GM23338 (cell line): ENCODE measurements at regions not wholly inside any gene's neighbourhood (a gene's known extent, or its start where the extent isn't known, plus 50 kb on each side); places are given as distances from the start of the nearest gene placed in this dataset.

Experiments
- ATAC-seq: fragments of 200-7000 bp; cut with Tn5 transposase; 3 replicates; pipeline ENCODE4 v1.9.1; 2020
- DNase-seq: peaks from one replicate; pipeline ENCODE4 v3.0.0-alpha.2; 2015; ENCODE audit warnings: low spot score
- H2AFZ ChIP-seq: fragments of 200-600 bp; sonication (generic); 2 replicates; pipeline ENCODE4 v1.8.0; 2016; ENCODE audit warnings: antibody characterized with exemption, mild to moderate bottlenecking, moderate library complexity
- H3F3A ChIP-seq: fragments of 200-600 bp; sonication (generic); replicated peaks from 2 replicates; pipeline ENCODE4 v1.8.0; 2017; ENCODE audit warnings: antibody characterized with exemption, mixed run types, low read depth
- H3K27ac ChIP-seq: fragments of 200-600 bp; sonication (generic); 2 replicates; pipeline ENCODE4 v1.6.1; 2016; ENCODE audit warnings: low read depth
- H3K27me3 ChIP-seq: fragments of 200-600 bp; sonication (generic); 2 replicates; pipeline ENCODE4 v1.8.0; 2016; ENCODE audit warnings: mild to moderate bottlenecking, mixed run types, moderate library complexity; ENCODE audit not compliant: insufficient read depth
- H3K36me3 ChIP-seq: fragments of 200-600 bp; sonication (generic); 2 replicates; pipeline ENCODE4 v1.8.0; 2016; ENCODE audit warnings: mild to moderate bottlenecking; ENCODE audit not compliant: insufficient read depth
- H3K4me1 ChIP-seq: fragments of 200-600 bp; sonication (generic); 2 replicates; pipeline ENCODE4 v1.8.0; 2016; ENCODE audit warnings: mild to moderate bottlenecking, moderate library complexity; ENCODE audit not compliant: insufficient read depth
- H3K4me2 ChIP-seq: fragments of 200-600 bp; sonication (generic); 2 replicates; pipeline ENCODE4 v1.7.1; 2017; ENCODE audit warnings: mixed run types
- H3K4me3 ChIP-seq: fragments of 200-600 bp; sonication (generic); 2 replicates; pipeline ENCODE4 v1.6.1; 2016; ENCODE audit warnings: mixed run types
- H3K79me2 ChIP-seq: fragments of 200-600 bp; sonication (generic); replicated peaks from 2 replicates; pipeline ENCODE4 v1.8.0; 2017; ENCODE audit warnings: mild to moderate bottlenecking; ENCODE audit not compliant: insufficient read depth
- H3K9me2 ChIP-seq: fragments of 200-600 bp; sonication (generic); 2 replicates; pipeline ENCODE4 v1.8.0; 2017; ENCODE audit not compliant: insufficient read depth
- H4K20me1 ChIP-seq: fragments of 200-600 bp; sonication (generic); replicated peaks from 2 replicates; pipeline ENCODE4 v1.8.0; 2017; ENCODE audit warnings: mild to moderate bottlenecking; ENCODE audit not compliant: insufficient read depth
- H3K27ac Mint-ChIP-seq: 2 replicates; pipeline ENCODE4 v1.8.0; 2020; ENCODE audit warnings: inconsistent platforms, mild to moderate bottlenecking, moderate library complexity, mixed read lengths
- H3K27me3 Mint-ChIP-seq: 3 replicates; pipeline ENCODE4 v1.8.0; 2022; ENCODE audit warnings: low read depth, mild to moderate bottlenecking, moderate library complexity, mixed read lengths, inconsistent platforms; ENCODE audit not compliant: insufficient read depth, poor library complexity
- H3K36me3 Mint-ChIP-seq: 3 replicates; pipeline ENCODE4 v1.8.0; 2021; ENCODE audit warnings: low read depth, mild to moderate bottlenecking, inconsistent platforms, moderate library complexity, mixed read lengths
- H3K4me1 Mint-ChIP-seq: 3 replicates; pipeline ENCODE4 v1.8.0; 2020; ENCODE audit warnings: mild to moderate bottlenecking, inconsistent platforms, mixed read lengths
- H3K4me3 Mint-ChIP-seq: 3 replicates; pipeline ENCODE4 v1.8.0; 2021; ENCODE audit warnings: moderate library complexity, mild to moderate bottlenecking, inconsistent platforms, mixed read lengths
- H3K9me3 Mint-ChIP-seq: 3 replicates; pipeline ENCODE4 v1.8.0; 2020; ENCODE audit warnings: moderate library complexity, mild to moderate bottlenecking, inconsistent platforms, mixed read lengths
- CTCF ChIP-seq, 2 experiments: fragments of 200-600 bp in 1 of 2; sonication (generic) in 1 of 2; conservative IDR thresholded peaks; 2 replicates each; pipeline versions ENCODE4 v1.5.1 to v1.6.1; 2016 to 2017; ENCODE audit warnings: antibody characterized with exemption in 2 of 2, low read depth in 2 of 2, mild to moderate bottlenecking in 2 of 2, moderate library complexity in 1 of 2
- ETS1 ChIP-seq: IDR thresholded peaks from 2 replicates; pipeline ENCODE4 v1.6.1; 2016; ENCODE audit warnings: antibody characterized with exemption
- EZH2phosphoT487 ChIP-seq: fragments of 200-600 bp; sonication (generic); IDR thresholded peaks from one replicate; pipeline ENCODE4 v1.8.1; 2018; ENCODE audit warnings: antibody characterized with exemption; ENCODE audit not compliant: unreplicated experiment
- JUNB ChIP-seq: IDR thresholded peaks from one replicate; pipeline ENCODE4 v1.6.1; 2016; ENCODE audit warnings: antibody characterized with exemption; ENCODE audit not compliant: unreplicated experiment
- NANOG ChIP-seq: IDR thresholded peaks from 2 replicates; pipeline ENCODE4 v1.6.1; 2016; ENCODE audit warnings: antibody characterized with exemption, borderline replicate concordance
- REST ChIP-seq: IDR thresholded peaks from one replicate; pipeline ENCODE4 v1.6.1; 2018; ENCODE audit warnings: antibody characterized with exemption; ENCODE audit not compliant: unreplicated experiment
- ZNF331 ChIP-seq: fragments of 250-450 bp; sonication (Bioruptor Pico); IDR thresholded peaks from 2 replicates; pipeline ENCODE4 v1.5.0; 2020; ENCODE audit warnings: low read depth, mild to moderate bottlenecking, moderate library complexity
- ZNF462 ChIP-seq: fragments of 250-450 bp; sonication (Bioruptor Pico); IDR thresholded peaks from 2 replicates; pipeline ENCODE4 v1.5.0; 2020; ENCODE audit warnings: mild to moderate bottlenecking, moderate library complexity

DNA sequence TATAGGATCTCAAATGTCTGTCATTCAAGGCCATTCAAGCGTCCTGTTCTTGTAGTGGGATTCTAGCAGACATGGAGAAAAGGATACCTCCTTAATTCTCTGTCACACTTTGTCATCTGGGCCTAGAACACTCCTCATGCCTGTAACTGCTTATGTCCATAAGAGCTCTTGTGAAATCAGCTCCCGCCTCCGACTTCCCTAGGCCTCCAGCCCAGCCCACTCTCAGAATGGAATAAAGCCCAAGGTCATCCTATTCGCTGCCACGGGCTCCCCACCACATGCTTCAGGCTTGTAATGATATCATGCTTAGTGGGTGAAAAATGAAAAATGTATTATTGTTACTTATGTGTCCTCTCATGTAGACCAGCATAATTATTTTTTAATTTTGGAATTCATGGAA is 632.5 kb downstream of the ISL1 start:
- Mint-ChIP-seq H3K27ac (no peak overlapping the region), H3K4me1 (peaks cover 12% of the 10 kb centered on the region), H3K36me3 (no peaks in the 10 kb centered on the region), H3K4me3 (no peak overlapping the region), H3K9me3 (no peaks in the 10 kb centered on the region; the same call in 2 of the 3 replicates), H3K27me3 (no peaks in the 10 kb centered on the region)
- ATAC-seq = no peak
- Histone ChIP-seq H3K4me2 (no peak overlapping the region), H3K36me3 (no peaks in the 10 kb centered on the region), H3K27ac (no peak overlapping the region), H3K4me1 (peaks cover 8% of the 10 kb centered on the region; the same call in 1 of the 2 replicates), H3F3A (no peaks in the 10 kb centered on the region), H3K4me3 (no peak overlapping the region), H2AFZ (no peak overlapping the region), H4K20me1 (no peaks in the 10 kb centered on the region), H3K27me3 (no peaks in the 10 kb centered on the region), H3K79me2 (no peaks in the 10 kb centered on the region), H3K9me2 (no peaks in the 10 kb centered on the region)
- no peak for DNase-seq
- TF ChIP-seq ZNF462 (CRISPR knock-in tag) (no peak), ZNF331 (no peak), JUNB (no peak), ETS1 (no peak), REST (no peak), CTCF (conservative IDR thresholded peaks at IDR 0.05; ENCODE audit: low read depth in 2 of 2) (no peak), NANOG (no peak), EZH2phosphoT487 (no peak)
